Activated CD8-positive, alpha-beta memory T cell treated with anti-CD3 and anti-CD28 coated beads for 48 hours (primary cell): ENCODE measurements at regions not wholly inside any gene's neighbourhood (a gene's known extent, or its start where the extent isn't known, plus 50 kb on each side); places are given as distances from the start of the nearest gene placed in this dataset.

ENCODE experiments used
- DNase-seq, 3 experiments: peaks; one replicate each; pipeline ENCODE4 v3.0.0-alpha.2; 2020; ENCODE audit warnings: low read depth in 2 of 3, low spot score in 2 of 3

DNA sequence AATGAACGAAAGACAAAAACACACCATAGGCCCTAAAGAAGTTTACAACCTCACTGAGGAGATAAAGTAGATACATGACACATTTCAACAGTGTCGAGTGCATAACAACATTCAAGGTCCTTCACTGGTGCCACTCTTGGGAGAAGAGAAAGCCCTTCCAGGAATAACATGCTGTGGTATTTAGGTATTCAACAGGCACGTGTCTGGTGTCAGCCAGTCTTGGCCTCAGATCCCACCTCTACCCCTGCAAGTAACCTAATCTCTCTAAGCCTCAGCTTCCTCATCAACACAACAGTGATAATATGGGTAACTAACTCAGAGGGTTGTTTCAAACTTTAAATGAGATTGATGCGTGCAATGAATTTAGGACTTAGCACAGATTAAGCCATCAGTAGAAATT lies 235.0 kb upstream of the ZC3H12C start:
- DNase-seq, result no peak

DNA sequence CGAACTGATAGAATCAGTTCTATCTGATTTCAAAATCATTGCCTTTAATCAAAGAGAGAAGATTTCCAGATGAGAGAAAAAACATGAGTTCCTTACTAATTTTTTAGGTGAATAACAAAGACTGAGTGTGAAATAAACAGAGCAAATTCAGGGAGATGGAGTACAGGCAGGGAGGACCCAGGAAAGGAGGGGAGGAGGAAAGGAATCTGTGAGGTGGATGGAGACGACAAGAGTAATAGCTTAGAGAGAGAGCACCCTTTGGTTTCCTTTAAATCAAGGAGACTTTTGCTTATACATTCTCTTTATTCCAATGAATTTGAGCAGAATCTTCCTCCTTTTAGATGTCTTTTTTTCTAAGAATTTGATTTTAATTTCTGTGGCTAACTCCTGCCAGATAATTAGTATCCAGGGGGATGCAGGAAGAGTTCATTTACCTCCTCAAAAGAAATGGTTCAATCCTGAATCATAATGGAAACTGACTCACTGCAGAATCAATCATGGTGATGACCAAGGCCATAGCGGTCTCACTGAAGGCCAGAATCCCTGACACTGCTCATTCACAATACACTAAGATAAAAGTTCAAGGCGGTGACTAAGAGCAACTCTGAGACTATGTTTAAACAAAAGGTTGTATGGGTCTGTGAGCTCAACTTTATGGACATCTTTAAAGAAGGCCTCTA lies 234.0 kb upstream of the ZC3H12C start:
- no peak for DNase-seq

DNA sequence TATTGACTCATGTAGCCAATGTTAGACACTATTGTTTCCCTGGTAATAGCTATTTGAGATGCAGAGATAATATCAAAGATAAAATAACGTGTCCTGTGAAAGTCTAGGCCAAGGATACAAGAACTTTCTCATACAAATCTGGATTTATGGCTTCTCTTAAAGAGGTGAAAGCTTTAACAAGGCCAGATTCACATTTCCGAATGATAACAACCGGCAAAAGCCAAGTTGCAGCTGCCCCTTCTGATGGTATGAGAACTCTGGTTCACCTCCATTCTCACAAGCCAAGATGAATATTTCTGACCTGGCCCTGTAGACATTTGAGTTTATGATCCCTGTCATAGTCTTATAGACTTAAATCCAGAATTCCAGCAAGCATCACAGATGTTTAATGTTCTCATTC lies 230.4 kb upstream of the ZC3H12C start:
- no peak for DNase-seq

DNA sequence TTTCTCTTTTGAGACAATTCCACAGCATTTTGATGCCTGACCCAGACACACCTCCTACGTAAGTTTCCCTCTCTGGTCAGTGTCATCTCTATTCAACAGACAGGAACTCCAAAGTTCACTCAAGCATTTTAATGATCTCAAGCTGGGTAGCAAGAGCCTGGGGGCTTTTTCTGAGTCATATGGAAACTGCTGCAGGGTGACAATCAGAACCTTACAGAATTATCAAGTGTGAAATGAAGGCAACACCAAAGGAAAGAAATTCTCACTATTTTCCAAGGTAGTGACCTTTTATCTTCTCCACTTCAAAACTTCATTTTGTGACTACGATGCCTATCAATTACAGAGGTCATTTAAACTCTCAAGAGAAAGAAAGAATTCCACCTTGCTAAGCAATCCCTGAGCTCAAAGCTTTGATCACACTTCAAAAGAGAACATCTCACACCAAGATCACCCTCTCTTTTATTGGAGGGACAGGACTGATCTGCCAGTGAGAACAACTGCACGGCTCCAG lies 229.0 kb upstream of the ZC3H12C start:
- DNase-seq, result peak in 1 of 3 experiments; percentile 5

DNA sequence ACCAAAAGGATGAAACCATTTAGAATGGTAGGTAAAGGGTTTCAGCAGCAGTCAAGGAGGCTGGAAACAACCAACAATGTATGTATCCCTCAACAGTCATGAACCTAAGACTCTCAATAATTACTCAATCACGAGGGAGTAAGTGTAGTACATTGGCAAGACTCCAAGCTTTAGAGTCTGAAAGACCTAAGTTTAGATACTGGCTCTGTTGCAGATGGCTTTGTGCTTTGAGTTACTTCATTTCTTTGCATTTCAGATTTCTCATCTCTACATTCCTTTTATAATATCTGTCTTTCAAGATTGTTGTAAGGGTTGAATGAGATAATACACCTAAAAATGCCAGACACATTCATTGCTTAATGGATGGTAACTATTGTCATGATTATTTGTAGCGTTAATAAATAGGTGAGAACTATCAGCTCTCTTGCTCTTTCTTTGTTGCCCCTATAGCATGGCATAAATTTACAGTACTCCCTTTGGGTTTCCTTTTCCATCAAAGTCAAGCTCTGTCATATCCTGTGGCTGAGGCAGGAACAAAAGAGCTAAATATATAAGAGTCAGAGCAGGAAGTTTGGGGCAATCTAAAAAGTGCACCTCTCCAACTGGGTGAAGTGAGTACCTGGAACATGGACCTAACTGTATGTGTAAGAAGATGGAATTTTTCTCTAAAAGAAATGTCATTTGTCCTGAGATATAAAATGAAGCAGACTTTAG lies 228.2 kb upstream of the ZC3H12C start:
- no peak for DNase-seq

DNA sequence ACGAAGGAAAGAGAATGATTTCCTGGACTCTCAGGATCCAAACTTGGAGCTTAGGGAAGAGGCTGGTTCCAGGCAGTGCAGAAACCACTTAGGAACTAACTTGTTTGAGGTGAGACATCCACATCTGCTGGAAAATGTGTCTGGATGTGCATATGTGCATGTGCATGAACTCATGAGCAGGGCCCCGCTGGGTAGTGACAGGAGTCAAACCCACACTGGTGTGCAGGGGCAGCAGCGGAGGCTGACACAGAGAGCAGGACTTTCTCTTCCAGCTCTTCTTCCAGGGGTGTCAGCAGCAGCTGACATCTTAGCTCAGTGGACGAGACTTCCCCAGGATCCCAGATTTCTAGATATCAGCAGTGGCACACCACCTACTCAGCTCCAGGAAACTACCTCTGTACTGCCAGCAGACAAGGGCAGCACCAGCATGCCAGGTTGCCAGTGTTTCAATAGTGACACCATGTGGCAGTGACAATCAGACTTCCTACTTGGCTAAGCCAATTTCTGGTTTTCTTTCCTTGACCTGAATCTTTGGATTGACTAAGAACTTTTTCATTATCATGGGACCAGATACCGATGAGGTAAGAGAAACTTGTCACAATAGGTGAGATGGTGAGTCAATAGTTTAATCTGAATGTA lies 227.5 kb upstream of the ZC3H12C start:
- DNase-seq, result no peak

DNA sequence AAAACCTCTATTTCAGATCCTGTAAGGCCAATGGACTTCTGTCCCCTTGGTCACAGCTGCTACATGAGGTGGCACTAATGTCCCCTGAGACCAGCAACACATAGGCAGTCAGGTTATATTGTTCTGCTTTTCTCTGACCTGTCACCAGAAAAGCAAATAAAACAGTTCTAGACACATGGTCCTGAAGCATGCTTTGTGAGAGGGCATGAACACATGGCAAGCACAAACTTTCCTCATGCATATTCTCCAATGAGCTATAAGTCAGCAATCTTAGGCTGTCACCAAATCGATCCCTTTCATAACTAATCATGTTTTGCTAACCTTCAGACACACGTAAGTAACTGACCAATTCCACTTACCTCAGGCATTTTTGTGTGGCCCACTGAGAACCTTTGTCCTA lies 225.4 kb upstream of the ZC3H12C start:
- no peak for DNase-seq

DNA sequence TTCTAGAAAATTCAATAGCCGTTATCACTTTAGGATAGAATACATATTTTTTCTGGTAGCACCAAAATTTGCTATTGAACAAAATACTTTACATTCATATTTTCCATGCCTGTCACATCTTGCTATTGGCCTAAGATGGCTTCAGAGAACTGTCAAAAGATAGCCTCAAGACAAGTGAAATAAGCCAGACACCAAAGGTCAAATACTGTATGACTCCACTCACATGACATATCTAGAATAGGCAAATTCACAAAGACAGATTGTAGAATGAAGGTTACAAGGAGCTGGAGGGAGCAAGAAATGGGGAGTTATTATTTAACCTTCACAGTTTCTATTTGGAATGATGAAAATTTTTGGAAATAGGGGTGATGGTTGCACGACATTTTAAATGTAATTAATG lies 223.7 kb upstream of the ZC3H12C start:
- no peak for DNase-seq

DNA sequence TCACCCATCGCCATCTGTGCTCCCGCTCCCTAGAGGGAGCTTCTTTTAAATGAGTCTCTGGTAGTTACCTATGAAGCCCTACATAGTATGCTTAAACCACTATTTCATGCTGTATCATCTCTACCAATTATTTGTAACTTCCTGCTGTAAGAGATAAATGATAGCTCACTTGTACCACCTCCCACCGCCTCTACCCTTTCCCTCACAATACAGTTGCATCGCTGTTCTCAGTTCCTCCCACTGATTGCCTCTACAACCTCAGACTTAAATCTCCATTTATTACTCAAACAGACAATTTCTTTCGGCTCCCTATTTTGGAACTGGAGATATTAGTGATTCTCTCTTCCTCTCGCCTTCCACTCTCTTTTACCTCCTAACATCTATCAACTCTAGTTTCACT lies 222.9 kb upstream of the ZC3H12C start:
- DNase-seq, result no peak

DNA sequence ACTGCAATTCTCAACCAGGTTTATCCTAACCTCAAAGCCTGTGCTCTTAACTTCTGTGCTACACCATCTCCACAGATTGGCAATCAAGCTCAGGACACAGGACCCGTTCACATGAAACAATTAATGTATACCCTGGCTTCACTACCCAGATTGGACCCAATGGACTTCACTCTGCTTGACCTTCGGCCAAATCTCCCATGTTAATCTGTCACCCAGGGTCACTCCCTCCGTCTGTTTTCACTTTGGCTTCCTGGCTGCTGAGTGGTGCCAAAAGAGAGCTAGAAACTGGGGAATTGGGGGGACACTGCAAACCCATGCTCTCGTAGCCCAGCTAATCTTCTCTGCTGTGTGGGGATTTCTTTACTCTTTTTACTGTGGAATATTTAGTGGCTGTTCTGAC lies 216.1 kb upstream of the ZC3H12C start:
- DNase-seq, result no peak

DNA sequence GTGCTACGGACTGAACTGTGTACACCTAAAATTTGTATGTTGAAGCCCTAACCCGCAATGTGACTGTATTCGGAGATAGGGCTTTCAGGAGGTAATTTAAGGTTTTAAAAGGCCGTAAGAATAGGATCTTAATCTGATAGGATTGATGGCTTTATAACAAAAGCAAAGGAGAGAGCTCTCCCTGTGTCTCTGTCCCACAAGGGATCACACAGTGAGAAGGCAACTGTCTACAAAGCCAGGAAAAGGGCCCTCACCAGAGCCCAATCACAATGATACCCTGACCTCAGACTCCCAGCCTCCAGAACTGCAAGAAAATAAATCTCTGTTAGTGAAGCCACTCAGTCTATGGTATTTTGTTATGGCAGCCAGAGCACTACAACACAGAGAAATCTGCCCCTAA lies 208.7 kb upstream of the ZC3H12C start:
- no peak for DNase-seq

DNA sequence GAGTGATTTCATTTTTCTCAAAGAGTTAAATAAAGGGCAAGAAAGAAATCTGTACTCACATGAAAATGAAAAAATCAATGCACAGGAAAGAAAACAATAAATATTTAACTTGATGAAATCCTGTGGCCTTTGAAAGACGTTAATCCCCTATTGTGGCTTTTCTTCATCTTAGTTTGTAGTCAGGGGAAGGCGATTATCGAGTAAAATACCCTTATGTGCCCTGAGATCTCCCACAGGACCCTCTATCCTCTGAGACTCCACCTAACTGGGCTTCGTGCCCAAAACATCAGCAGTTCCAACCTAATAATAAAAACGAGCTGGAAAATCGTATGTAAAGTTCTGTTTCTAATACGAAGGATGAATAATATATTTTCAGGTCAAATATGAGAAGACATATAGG lies 208.2 kb upstream of the ZC3H12C start:
- DNase-seq, result no peak

DNA sequence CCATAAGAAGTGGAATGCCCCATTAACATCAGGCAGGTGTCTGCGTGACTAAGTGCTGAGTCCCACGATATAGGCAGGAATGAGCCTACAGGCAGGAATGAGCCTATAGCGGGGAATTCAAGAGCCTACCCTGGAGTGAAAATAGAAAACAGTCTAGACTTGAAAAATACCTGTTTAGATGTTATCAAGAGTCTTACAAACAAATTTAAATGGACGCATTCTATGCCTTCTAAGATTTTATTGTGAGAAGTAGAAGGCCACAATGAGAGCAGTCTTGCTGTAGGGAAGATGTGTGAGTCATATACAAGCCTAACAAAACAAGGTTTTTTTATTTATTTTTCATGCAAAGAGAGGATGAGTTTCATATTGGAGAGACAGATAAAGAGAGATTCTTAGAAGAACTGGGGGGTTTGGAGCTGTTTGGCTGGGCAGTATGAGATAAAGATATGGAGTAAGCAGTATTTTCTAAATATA lies 200.8 kb upstream of the ZC3H12C start:
- no peak for DNase-seq

DNA sequence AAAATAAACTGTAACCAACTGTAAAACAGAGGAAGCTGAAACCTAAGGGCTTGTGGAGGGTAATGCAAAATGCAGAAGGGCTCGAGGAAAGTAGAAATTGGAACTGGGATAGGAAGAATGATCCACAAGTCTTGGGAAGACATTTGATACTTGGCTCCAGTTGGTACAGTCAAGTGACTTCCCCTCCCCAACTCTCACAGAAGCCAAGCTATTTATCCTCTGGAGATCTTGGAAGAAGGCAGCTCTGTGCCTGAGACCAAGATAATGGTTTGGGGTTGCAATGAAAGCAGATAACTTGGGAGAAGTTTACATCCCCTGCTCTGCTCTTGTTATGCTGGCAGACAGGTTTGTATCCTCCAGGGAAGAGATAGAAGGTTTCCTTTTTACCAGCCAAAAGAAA lies 198.9 kb upstream of the ZC3H12C start:
- no peak for DNase-seq

DNA sequence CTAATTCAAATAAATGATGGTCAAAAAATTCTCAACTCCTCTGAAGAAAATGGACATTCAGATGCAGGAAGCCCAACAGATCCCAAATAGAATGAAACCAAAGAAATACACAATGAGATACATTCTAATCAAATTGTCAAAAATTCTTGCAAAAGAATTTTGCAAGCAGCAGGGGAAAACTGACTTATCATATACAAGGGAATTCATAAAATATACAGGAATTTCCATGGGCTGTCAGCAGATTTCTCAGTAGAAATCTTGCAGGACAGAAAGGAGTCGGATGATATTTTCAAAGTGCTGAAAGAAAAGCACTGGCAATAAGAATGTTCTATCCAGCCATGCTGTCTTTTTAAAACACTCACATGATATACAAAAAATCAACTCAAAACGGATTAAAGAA lies 194.6 kb upstream of the ZC3H12C start:
- no peak for DNase-seq

DNA sequence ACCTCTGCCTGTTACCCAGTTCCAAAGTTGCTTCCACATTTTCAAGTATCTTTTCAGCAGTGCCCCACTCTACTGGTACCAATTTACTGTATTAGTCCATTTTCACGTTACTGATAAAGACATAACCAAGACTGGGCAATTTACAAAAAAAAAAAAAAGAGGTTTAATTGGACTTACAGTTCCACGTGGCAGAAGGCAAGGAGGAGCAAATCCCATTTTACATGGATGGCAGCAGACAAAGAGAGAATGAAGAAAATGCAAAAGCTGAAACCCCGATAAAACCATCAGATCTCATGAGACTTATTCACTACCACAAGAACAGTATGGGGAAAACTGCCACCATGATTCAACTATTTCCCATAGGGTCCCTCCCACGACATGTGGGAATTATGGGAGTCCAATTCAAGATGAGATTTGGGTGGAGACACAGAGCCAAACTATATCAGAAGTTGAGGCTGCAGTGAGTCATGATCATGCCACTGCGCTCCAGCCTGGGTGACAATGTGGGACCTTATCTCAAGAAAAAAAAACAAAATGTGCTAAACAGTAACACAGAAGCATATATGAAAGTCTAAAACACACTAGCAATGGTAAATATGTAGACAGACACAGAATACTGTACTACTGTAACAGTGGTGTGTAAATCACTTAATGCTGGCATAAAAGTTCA lies 190.3 kb upstream of the ZC3H12C start:
- no peak for DNase-seq

DNA sequence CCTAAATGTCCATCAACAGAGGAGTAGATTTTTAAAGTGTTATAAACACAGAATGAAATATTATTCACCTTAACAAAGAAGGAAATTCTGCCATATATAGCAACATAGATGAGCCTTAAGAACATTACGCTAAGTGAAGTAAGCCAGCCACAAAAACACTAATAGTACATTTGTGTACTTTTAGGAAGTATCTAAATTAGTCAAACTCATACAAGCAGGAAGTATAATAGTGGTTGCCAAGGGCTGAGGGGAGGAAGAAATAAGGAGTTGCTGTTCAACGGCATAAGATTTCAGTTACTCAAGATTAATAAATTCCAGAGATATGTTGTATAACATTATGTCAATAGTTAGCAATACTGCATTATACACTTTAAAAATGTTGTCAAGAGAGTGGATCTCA lies 181.7 kb upstream of the ZC3H12C start:
- no peak for DNase-seq

DNA sequence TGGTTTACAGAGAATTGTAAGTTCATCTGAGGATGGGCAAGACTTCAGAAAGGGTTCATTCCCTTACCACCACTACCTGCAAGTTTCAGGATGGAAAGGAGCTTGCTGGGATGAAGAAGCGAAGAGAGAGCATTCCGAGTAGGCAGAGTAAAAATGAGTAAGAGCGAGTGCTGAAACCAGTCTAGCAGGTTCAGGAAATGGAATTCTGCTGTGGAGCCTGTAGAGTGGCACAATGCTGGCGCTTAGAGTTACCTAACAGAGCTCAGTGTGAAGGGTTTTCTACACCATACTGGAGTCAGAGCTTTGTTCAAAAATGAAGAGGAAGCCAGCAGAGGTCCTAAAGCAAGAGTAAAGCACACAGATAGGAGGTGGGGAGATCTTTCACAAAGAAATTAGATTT lies 179.2 kb upstream of the ZC3H12C start:
- no peak for DNase-seq

DNA sequence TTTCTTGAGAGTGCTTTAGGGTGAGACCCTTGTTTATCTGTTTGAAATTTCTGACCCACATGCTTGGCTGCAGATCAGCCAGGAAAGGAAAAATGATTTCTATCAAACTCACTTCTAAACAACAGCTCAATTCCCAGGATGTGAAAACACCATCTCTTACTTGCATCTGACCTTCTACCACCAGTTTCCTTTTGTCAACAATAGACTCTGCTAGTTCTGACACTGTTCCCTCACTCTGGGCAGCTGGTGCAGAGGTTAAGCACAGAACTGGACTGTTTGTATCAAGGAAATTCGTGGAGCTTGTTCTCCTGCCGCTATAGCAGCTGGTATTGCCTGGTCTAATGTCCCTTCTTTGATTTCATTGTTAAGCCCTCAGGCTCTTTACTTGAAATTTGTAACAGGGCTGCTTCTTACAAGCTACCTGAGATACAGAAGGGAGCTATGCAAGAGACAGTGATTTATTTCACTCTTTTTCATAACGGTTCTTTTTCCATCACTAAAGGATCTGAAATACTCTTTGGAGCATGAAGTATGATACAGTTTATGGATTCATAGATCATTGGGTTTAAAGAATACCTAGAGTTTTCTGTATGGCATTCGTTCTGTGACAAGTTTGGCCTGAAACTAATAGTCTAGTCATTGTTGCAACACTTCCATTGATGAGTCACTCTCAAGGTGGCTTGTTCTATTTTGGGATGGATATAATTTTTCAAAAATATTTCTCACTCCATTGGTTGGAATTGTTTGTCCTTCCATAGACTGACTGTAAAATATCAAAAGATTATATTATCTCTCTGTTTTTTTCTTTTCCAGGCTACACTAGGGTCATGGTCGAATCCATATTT lies 178.2 kb upstream of the ZC3H12C start:
- no peak for DNase-seq

DNA sequence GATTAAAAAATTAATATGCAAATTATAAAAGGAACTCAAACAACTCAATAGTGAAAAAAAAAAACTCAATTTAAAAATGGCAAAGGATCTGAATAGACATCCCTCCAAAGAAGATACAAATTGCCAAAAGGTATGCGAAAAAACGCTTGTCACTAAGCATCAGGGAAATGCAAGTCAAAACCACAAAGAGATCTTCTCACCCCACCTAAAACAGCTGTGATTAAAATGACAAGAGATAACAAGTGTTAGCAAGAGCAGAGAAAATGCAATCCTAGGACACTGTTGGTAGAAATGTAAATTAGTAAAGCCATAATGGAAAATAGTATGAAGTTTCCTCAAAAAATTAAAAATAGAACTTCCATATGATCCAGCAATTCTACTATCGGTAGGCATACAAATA lies 166.3 kb upstream of the ZC3H12C start:
- DNase-seq, result no peak

DNA sequence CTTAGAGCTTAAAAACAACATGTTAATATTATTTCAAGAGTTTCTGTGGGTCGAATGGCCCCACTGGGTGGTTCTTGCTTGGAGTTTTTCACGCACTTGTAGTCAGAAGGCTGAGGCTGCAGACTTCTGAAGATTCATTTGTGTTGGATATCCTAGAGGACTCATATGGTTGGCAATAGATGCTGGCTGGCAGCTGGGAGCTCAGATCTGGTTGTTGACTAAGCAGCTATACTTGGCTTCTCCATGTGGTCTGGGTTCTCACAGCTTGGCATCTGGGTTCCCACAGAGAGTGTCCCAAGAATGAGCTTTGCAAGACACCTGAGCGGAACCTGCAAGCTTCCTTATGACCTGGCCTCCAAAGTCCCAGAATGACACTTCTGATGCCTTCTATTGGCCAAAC lies 163.9 kb upstream of the ZC3H12C start:
- DNase-seq, result no peak
